Liver (tissue), 8 donors: ENCODE measurements at regions not wholly inside any gene's neighbourhood (a gene's known extent, or its start where the extent isn't known, plus 50 kb on each side); places are given as distances from the start of the nearest gene placed in this dataset.

Experiments used
- DNase-seq: peaks from one replicate; pipeline ENCODE4 v3.0.0-alpha.2; 2017; ENCODE audit warnings: low spot score
- H3K27ac ChIP-seq, 2 donors: one replicate each; pipeline ENCODE4 v1.7.0; 2013; ENCODE audit warnings: inconsistent platforms in 2 of 2, low read length in 2 of 2, control low read depth in 1 of 2, low read depth in 1 of 2, mild to moderate bottlenecking in 1 of 2
- H3K27me3 ChIP-seq, 4 donors: one replicate each; pipeline versions ENCODE4 v1.6.1 to v1.7.0; 2013; ENCODE audit warnings: low read length in 3 of 4, inconsistent platforms in 1 of 4, mild to moderate bottlenecking in 1 of 4, moderate library complexity in 1 of 4; ENCODE audit not compliant: control insufficient read depth in 4 of 4, insufficient read depth in 4 of 4
- H3K36me3 ChIP-seq, 4 donors: one replicate each; pipeline versions ENCODE4 v1.6.1 to v1.7.0; 2013; ENCODE audit warnings: low read length in 3 of 4, mild to moderate bottlenecking in 3 of 4, low read depth in 1 of 4, moderate library complexity in 1 of 4; ENCODE audit not compliant: control insufficient read depth in 4 of 4, insufficient read depth in 3 of 4
- H3K4me1 ChIP-seq, 4 donors: one replicate each; pipeline versions ENCODE4 v1.6.1 to v1.7.0; 2013; ENCODE audit warnings: low read length in 3 of 4, mild to moderate bottlenecking in 3 of 4, moderate library complexity in 1 of 4; ENCODE audit not compliant: control insufficient read depth in 4 of 4, insufficient read depth in 4 of 4
- H3K4me3 ChIP-seq, 3 donors: one replicate each; pipeline versions ENCODE4 v1.6.1 to v1.7.0; 2013; ENCODE audit warnings: low read length in 3 of 3, control low read depth in 1 of 3, low read depth in 1 of 3, mild to moderate bottlenecking in 1 of 3
- H3K9ac ChIP-seq, 2 donors: one replicate each; pipeline ENCODE4 v1.7.0; 2013; ENCODE audit warnings: low read length in 2 of 2, mild to moderate bottlenecking in 2 of 2, moderate library complexity in 2 of 2, control low read depth in 1 of 2, low read depth in 1 of 2
- H3K9me3 ChIP-seq, 4 donors: one replicate each; pipeline versions ENCODE4 v1.6.1 to v1.7.0; 2013; ENCODE audit warnings: low read length in 3 of 4; ENCODE audit not compliant: control insufficient read depth in 4 of 4
- EGR1 ChIP-seq, 2 donors: IDR thresholded peaks; 2 replicates each; pipeline ENCODE4 v1.6.1; 2016 to 2018; ENCODE audit warnings: antibody characterized with exemption in 2 of 2, low read depth in 2 of 2
- FOXA1 ChIP-seq: IDR thresholded peaks from 2 replicates; pipeline ENCODE4 v1.6.1; 2016; ENCODE audit warnings: antibody characterized with exemption
- FOXA2 ChIP-seq: IDR thresholded peaks from 2 replicates; pipeline ENCODE4 v1.6.1; 2016; ENCODE audit warnings: antibody characterized with exemption
- GABPA ChIP-seq, 2 donors: IDR thresholded peaks in 1 of 2; conservative IDR thresholded peaks in 1 of 2; 2 replicates each; pipeline ENCODE4 v1.6.1; 2016; ENCODE audit warnings: antibody characterized with exemption in 2 of 2, mild to moderate bottlenecking in 1 of 2, moderate library complexity in 1 of 2
- HNF4A ChIP-seq, 2 donors: conservative IDR thresholded peaks; 2 replicates each; pipeline ENCODE4 v1.6.1; 2016; ENCODE audit warnings: antibody characterized with exemption in 2 of 2, mild to moderate bottlenecking in 2 of 2
- NR2F2 ChIP-seq: IDR thresholded peaks from 2 replicates; pipeline ENCODE4 v1.6.1; 2016; ENCODE audit warnings: antibody characterized with exemption
- RAD21 ChIP-seq, 2 donors: IDR thresholded peaks; 2 replicates each; pipeline ENCODE4 v1.6.1; 2016; ENCODE audit warnings: antibody characterized with exemption in 2 of 2, mild to moderate bottlenecking in 2 of 2
- RXRA ChIP-seq, 2 donors: IDR thresholded peaks; 2 replicates each; pipeline ENCODE4 v1.6.1; 2017 to 2018; ENCODE audit warnings: antibody characterized with exemption in 2 of 2, mild to moderate bottlenecking in 1 of 2
- SP1 ChIP-seq: IDR thresholded peaks from 2 replicates; pipeline ENCODE4 v1.6.1; 2018; ENCODE audit warnings: antibody characterized with exemption, mild to moderate bottlenecking
- TAF1 ChIP-seq: conservative IDR thresholded peaks from 2 replicates; pipeline ENCODE4 v1.6.1; 2016; ENCODE audit warnings: antibody characterized with exemption, mild to moderate bottlenecking
- YY1 ChIP-seq: IDR thresholded peaks from 2 replicates; pipeline ENCODE4 v1.6.1; 2016; ENCODE audit warnings: antibody characterized with exemption, mild to moderate bottlenecking
- WGBS: extraction: QIAGEN DNeasy Blood & Tissue Kit; methylation state at CpG from one replicate; pipeline ENCODE4 v1.1.7; 2013; 5-methylcytosine and 5-hydroxymethylcytosine counted together
- TF ChIP-seq, protein P1 (sequence below): IDR thresholded peaks from 2 replicates; pipeline ENCODE4 v1.6.1; 2016; ENCODE audit warnings: antibody characterized with exemption, mild to moderate bottlenecking
- TF ChIP-seq, protein P2 (sequence below): fragments of 150-350 bp; IDR thresholded peaks from 2 replicates; pipeline ENCODE4 v1.5.1; 2017; ENCODE audit warnings: improper control_type of control experiment, low read depth, low read length; ENCODE audit not compliant: missing input control
- TF ChIP-seq, protein P3 (sequence below): IDR thresholded peaks from 2 replicates; pipeline ENCODE4 v1.6.1; 2016; ENCODE audit warnings: antibody characterized with exemption
- TF ChIP-seq, protein P4 (sequence below): IDR thresholded peaks from 2 replicates; pipeline ENCODE4 v1.6.1; 2016; ENCODE audit warnings: antibody characterized with exemption
- donor health status: healthy.
- donor health status: healthy.
- donor health status: healthy.
- donor health status: healthy.
- donor health status: healthy.

DNA sequence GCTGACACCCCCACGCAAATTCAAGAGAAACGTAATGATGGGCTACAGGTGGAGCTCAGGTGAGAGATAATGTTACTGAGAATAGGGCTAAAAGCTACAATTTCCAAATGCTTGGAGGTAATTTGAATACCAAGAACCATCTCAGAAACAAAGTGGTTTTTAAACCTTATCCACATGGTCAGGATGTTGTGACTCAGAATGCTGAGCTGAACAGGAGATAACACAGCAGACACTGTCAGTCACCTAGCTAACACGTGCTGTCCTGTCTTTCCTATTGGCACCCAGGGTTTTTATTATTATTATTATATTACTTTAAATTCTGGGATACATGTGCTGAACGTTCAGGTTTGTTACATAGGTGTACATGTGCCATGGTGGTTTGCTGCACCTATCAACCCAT is 233.0 kb upstream of the MAF start:
- Histone ChIP-seq H3K27me3 (no peaks in the 10 kb centered on the region), H3K9ac (no peak overlapping the region), H3K9me3 (no peaks in the 10 kb centered on the region), H3K4me3 (no peak overlapping the region), H3K27ac (no peak overlapping the region), H3K4me1 (no peaks in the 10 kb centered on the region), H3K36me3 (no peaks in the 10 kb centered on the region)
- TF ChIP-seq, protein P1, sequence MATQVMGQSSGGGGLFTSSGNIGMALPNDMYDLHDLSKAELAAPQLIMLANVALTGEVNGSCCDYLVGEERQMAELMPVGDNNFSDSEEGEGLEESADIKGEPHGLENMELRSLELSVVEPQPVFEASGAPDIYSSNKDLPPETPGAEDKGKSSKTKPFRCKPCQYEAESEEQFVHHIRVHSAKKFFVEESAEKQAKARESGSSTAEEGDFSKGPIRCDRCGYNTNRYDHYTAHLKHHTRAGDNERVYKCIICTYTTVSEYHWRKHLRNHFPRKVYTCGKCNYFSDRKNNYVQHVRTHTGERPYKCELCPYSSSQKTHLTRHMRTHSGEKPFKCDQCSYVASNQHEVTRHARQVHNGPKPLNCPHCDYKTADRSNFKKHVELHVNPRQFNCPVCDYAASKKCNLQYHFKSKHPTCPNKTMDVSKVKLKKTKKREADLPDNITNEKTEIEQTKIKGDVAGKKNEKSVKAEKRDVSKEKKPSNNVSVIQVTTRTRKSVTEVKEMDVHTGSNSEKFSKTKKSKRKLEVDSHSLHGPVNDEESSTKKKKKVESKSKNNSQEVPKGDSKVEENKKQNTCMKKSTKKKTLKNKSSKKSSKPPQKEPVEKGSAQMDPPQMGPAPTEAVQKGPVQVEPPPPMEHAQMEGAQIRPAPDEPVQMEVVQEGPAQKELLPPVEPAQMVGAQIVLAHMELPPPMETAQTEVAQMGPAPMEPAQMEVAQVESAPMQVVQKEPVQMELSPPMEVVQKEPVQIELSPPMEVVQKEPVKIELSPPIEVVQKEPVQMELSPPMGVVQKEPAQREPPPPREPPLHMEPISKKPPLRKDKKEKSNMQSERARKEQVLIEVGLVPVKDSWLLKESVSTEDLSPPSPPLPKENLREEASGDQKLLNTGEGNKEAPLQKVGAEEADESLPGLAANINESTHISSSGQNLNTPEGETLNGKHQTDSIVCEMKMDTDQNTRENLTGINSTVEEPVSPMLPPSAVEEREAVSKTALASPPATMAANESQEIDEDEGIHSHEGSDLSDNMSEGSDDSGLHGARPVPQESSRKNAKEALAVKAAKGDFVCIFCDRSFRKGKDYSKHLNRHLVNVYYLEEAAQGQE: no peak
- TF ChIP-seq, protein P2, sequence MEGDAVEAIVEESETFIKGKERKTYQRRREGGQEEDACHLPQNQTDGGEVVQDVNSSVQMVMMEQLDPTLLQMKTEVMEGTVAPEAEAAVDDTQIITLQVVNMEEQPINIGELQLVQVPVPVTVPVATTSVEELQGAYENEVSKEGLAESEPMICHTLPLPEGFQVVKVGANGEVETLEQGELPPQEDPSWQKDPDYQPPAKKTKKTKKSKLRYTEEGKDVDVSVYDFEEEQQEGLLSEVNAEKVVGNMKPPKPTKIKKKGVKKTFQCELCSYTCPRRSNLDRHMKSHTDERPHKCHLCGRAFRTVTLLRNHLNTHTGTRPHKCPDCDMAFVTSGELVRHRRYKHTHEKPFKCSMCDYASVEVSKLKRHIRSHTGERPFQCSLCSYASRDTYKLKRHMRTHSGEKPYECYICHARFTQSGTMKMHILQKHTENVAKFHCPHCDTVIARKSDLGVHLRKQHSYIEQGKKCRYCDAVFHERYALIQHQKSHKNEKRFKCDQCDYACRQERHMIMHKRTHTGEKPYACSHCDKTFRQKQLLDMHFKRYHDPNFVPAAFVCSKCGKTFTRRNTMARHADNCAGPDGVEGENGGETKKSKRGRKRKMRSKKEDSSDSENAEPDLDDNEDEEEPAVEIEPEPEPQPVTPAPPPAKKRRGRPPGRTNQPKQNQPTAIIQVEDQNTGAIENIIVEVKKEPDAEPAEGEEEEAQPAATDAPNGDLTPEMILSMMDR: no peak
- no peak for TF ChIP-seq RAD21 (IDR thresholded peaks at IDR 0.05)
- TF ChIP-seq TAF1: no peak
- DNase-seq: no peak
- 63% methylated on average over 4 of the region's 4 CpGs for WGBS

DNA sequence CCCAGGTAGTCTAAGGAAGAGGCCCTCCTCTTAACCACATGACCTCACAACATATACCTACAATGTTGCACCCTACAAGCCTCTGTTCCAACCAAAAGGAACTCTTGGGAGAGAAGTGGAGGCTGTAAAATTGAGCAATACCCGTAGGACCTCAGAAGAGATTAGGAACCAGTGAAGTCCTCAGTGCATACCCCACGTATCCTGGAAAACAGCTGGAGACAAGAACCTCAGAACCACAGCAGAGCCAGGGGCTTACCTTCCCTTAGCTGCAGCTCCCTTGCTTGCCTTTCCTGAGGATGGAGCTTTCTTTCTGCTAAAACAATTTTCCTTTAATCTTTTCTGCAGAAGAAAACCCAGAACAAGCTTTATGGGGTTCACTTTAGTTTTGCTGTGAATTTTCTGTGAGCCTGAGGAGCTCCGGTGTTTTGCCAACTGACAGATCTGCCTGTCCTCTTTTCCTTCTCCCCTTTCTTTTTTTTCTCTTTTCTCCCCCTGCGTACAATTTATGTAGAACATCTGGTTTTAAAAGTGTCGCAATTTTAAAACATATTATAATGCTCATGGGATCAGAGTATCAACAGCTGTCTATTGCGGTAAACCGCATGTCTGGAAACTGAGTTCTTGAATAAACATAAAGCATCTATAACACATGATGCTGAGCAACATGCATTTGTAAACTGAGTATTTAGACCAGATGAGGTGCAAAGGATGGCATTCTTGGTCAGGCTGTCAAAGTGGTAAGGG is 226.4 kb upstream of the MAF start:
- Histone ChIP-seq H3K9me3 (no peaks in the 10 kb centered on the region), H3K4me3 (no peak overlapping the region), H3K4me1 (no peaks in the 10 kb centered on the region), H3K36me3 (no peaks in the 10 kb centered on the region), H3K27ac (no peak overlapping the region), H3K27me3 (peaks cover 0 to 2% (median 0%) of the 10 kb centered on the region in 4 donors), H3K9ac (no peak overlapping the region)
- WGBS: 90% methylated on average over 7 of the region's 7 CpGs
- TF ChIP-seq, protein P2: no peak
- TF ChIP-seq FOXA1 (no peak), GABPA (IDR thresholded peaks at IDR 0.05 in 1 of 2, conservative IDR thresholded peaks at IDR 0.05 in 1 of 2) (no peak), RAD21 (IDR thresholded peaks at IDR 0.05) (no peak), RXRA (IDR thresholded peaks at IDR 0.05) (no peak), NR2F2 (no peak), HNF4A (conservative IDR thresholded peaks at IDR 0.05) (no peak), TAF1 (no peak), FOXA2 (no peak), EGR1 (IDR thresholded peaks at IDR 0.05; ENCODE audit: low read depth in 2 of 2) (no peak), YY1 (no peak), SP1 (no peak)
- TF ChIP-seq, protein P3, sequence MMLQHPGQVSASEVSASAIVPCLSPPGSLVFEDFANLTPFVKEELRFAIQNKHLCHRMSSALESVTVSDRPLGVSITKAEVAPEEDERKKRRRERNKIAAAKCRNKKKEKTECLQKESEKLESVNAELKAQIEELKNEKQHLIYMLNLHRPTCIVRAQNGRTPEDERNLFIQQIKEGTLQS: no peak
- TF ChIP-seq, protein P4, sequence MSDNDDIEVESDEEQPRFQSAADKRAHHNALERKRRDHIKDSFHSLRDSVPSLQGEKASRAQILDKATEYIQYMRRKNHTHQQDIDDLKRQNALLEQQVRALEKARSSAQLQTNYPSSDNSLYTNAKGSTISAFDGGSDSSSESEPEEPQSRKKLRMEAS: no peak
- DNase-seq: no peak
